Hepatocyte (in vitro differentiated cells): ENCODE measurements at regions not wholly inside any gene's neighbourhood (a gene's known extent, or its start where the extent isn't known, plus 50 kb on each side); places are given as distances from the start of the nearest gene placed in this dataset.
"Not testable (repeated sequence)": the region's sequence is repeated elsewhere in the genome, so short reads cannot be mapped to it uniquely, and the experiment has no call there.

Source experiments
- DNase-seq: peaks from one replicate; pipeline ENCODE4 v3.0.0-alpha.2; 2016; ENCODE audit warnings: low spot score
- H2AFZ ChIP-seq: fragments of 200-600 bp; sonication (generic); 2 replicates; pipeline ENCODE4 v1.6.0; 2016; ENCODE audit warnings: antibody characterized with exemption, mild to moderate bottlenecking
- H3K27ac ChIP-seq: fragments of 200-600 bp; sonication (generic); 2 replicates; pipeline ENCODE4 v1.5.1; 2016; ENCODE audit warnings: mild to moderate bottlenecking
- H3K27me3 ChIP-seq: fragments of 200-600 bp; sonication (generic); 2 replicates; pipeline ENCODE4 v1.6.1; 2016
- H3K36me3 ChIP-seq: fragments of 200-600 bp; sonication (generic); replicated peaks from 2 replicates; pipeline ENCODE4 v1.5.1; 2016; ENCODE audit warnings: low read depth; ENCODE audit not compliant: insufficient read depth
- H3K4me1 ChIP-seq: fragments of 200-600 bp; sonication (generic); 2 replicates; pipeline ENCODE4 v1.5.1; 2016; ENCODE audit warnings: mild to moderate bottlenecking, moderate library complexity; ENCODE audit not compliant: insufficient read depth
- H3K4me2 ChIP-seq: fragments of 200-600 bp; sonication (generic); 2 replicates; pipeline ENCODE4 v1.6.0; 2016
- H3K4me3 ChIP-seq: fragments of 200-600 bp; sonication (generic); 2 replicates; pipeline ENCODE4 v1.5.1; 2016; ENCODE audit warnings: mild to moderate bottlenecking
- H3K79me2 ChIP-seq: fragments of 200-600 bp; sonication (generic); 2 replicates; pipeline ENCODE4 v1.6.0; 2017; ENCODE audit warnings: mild to moderate bottlenecking
- H3K9me2 ChIP-seq: fragments of 200-600 bp; sonication (generic); replicated peaks from 2 replicates; pipeline ENCODE4 v1.6.0; 2017; ENCODE audit warnings: mild to moderate bottlenecking; ENCODE audit not compliant: insufficient read depth
- H3K9me3 ChIP-seq: fragments of 200-600 bp; sonication (generic); 2 replicates; pipeline ENCODE4 v1.5.1; 2016; ENCODE audit warnings: low read depth, mild to moderate bottlenecking
- H4K20me1 ChIP-seq: fragments of 200-600 bp; sonication (generic); 2 replicates; pipeline ENCODE4 v1.6.0; 2016; ENCODE audit warnings: mild to moderate bottlenecking; ENCODE audit not compliant: insufficient read depth, poor library complexity, severe bottlenecking
- CTCF ChIP-seq: fragments of 200-600 bp; sonication (generic); IDR thresholded peaks from 2 replicates; pipeline ENCODE4 v1.5.1; 2016; ENCODE audit warnings: antibody characterized with exemption, mild to moderate bottlenecking; ENCODE audit not compliant: poor library complexity
- EZH2 ChIP-seq: fragments of 200-600 bp; sonication (generic); IDR thresholded peaks from 2 replicates; pipeline ENCODE4 v1.6.1; 2016; ENCODE audit warnings: antibody characterized with exemption, mild to moderate bottlenecking, borderline replicate concordance
- EZH2phosphoT487 ChIP-seq: fragments of 200-600 bp; sonication (generic); IDR thresholded peaks from one replicate; pipeline ENCODE4 v1.6.1; 2018; ENCODE audit warnings: antibody characterized with exemption, mild to moderate bottlenecking, low read depth, moderate library complexity; ENCODE audit not compliant: unreplicated experiment, severe bottlenecking
- WGBS: methylation state at CpG from one replicate; pipeline ENCODE4 v1.1.6; 2016; ENCODE audit warnings: low lambda C conversion rate; ENCODE audit errors: missing lambda C conversion rate; 5-methylcytosine and 5-hydroxymethylcytosine counted together

DNA sequence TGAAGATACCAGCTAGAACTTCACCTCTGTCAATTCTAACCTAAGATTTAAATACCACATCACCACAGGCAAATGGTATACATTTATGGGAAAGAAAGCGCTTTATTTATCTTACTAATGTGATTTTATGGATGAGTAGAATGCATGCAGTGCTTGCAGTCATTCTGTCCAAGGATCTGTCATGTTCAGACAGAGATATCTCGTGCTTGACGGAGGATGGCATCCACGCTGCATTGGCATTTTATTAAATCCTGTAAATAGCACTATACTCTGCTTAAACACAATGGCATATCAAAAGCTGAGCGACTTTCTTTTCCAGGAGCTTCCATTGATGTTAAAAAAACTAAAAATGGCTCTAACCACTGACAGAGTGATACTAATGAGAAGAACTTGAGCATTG is 133.7 kb upstream of the CAV2 start:
- Histone ChIP-seq H3K36me3 (no peaks in the 10 kb centered on the region), H3K4me2 (no peak overlapping the region), H3K9me2 (no peaks in the 10 kb centered on the region), H3K4me3 (no peak overlapping the region), H3K9me3 (no peaks in the 10 kb centered on the region), H3K27ac (no peak overlapping the region), H3K27me3 (no peaks in the 10 kb centered on the region), H2AFZ (no peak overlapping the region), H3K4me1 (no peaks in the 10 kb centered on the region), H3K79me2 (no peaks in the 10 kb centered on the region), H4K20me1 (no peaks in the 10 kb centered on the region)
- 77% methylated on average over 5 of the region's 5 CpGs for WGBS
- TF ChIP-seq EZH2phosphoT487 (no peak), CTCF (no peak), EZH2 (no peak)
- no peak for DNase-seq

DNA sequence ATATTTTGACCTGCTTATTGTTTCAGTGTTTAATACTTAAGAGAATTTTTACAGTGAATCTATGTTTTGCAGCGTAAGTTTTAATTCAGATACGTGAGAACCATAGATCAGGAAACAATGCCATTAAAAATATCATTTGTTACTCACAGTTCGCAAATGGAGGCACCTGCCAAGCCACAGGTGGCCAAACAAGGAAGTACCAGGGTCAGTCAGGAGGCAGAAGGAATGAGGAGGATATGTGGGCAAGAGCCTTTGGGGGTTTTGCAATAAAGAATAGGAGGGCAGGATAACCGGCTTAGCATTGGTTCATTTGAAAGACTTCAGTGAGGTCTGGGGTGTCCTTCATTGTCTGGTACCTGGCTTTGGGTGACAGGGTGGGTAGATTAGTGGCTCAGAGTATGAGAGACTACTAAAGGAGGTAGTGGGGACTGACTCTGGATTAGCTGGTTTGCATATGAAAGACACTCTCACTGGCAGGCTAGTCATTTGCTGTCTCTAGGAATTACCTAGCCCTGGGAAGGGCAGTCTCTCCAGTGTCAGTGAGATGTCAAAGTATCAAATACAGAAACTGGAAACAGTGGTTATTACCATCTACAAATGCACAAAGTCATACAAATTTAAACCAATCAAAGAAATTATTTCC is 132.2 kb upstream of the CAV2 start:
- Histone ChIP-seq H3K27ac (no peak overlapping the region), H3K4me1 (no peaks in the 10 kb centered on the region), H3K4me2 (no peak overlapping the region), H3K79me2 (no peaks in the 10 kb centered on the region), H3K9me2 (no peaks in the 10 kb centered on the region), H3K36me3 (no peaks in the 10 kb centered on the region), H2AFZ (no peak overlapping the region), H3K9me3 (no peaks in the 10 kb centered on the region), H3K4me3 (no peak overlapping the region), H3K27me3 (no peaks in the 10 kb centered on the region), H4K20me1 (no peaks in the 10 kb centered on the region)
- DNase-seq = no peak
- TF ChIP-seq EZH2 (no peak), EZH2phosphoT487 (no peak), CTCF (no peak)
- 83% methylated on average over 4 of the region's 4 CpGs for WGBS

DNA sequence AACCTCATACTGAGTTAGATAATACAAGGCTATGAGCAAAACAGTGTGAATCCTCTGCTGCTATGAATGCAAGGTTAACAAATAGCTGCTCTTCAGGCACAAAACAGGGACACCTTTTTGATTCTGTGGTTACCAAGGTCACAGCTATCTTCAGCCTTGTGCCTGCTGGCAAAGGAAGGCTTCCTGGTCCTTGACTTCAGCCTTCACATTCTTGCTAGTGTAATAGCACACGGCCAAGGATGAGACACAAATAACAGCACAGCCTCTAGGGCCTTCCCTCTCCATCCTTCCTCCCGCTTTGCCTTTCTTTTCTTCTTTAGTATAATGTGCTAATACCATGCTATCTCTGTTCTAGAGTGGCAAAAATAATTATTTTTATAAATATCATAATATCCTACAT is 130.6 kb upstream of the CAV2 start:
- H3K79me2 ChIP-seq = no peaks in the 10 kb centered on the region
- H3K4me3 ChIP-seq = no peak overlapping the region
- no peak overlapping the region for H2AFZ ChIP-seq
- no peaks in the 10 kb centered on the region for H4K20me1 ChIP-seq
- TF ChIP-seq EZH2phosphoT487 = no peak
- no peak for TF ChIP-seq EZH2
- no peak for TF ChIP-seq CTCF
- no peaks in the 10 kb centered on the region for H3K36me3 ChIP-seq
- no peak for DNase-seq
- 81% methylated on average over 2 of the region's 2 CpGs for WGBS
- H3K9me2 ChIP-seq = no peaks in the 10 kb centered on the region
- H3K27me3 ChIP-seq = no peaks in the 10 kb centered on the region
- H3K4me2 ChIP-seq = no peak overlapping the region
- H3K27ac ChIP-seq = no peak overlapping the region
- H3K4me1 ChIP-seq = no peaks in the 10 kb centered on the region
- no peaks in the 10 kb centered on the region for H3K9me3 ChIP-seq

DNA sequence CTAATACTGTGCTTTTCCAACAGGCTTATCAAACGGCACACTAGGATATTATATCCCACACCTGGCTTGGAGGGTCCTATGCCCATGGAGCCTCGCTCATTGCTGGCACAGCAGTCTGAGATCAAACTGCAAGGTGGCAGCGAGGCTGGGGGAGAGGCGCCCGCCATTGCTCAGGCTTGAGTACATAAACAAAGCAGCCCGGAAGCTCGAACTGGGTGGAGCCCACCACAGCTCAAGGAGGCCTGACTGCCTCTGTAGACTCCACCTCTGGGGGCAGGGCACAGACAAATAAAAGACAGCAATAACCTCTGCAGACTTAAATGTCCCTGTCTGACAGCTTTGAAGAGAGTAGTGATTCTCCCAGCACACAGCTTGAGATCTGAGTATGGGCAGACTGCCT is 128.0 kb upstream of the CAV2 start:
- not testable (repeated sequence) for H4K20me1 ChIP-seq, H3K79me2 ChIP-seq, H3K9me3 ChIP-seq, H3K36me3 ChIP-seq, H3K4me3 ChIP-seq, H2AFZ ChIP-seq, H3K27me3 ChIP-seq, H3K4me2 ChIP-seq, H3K27ac ChIP-seq, DNase-seq, H3K9me2 ChIP-seq, H3K4me1 ChIP-seq
- 94% methylated on average over 7 of the region's 7 CpGs for WGBS

DNA sequence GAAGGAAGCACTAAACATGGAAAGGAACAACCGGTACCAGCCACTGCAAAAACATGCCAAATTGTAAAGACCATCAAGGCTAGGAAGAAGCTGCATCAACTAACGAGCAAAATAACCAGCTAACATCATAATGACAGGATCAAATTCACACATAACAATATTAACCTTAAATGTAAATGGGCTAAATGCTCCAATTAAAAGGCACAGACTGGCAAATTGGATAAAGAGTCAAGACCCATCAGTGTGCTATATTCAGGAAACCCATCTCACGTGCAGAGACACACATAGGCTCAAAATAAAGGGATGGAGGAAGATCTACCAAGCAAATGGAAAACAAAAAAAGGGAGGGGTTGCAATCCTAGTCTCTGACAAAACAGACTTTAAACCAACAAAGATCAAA is 126.3 kb upstream of the CAV2 start:
- not testable (repeated sequence) for H3K27me3 ChIP-seq, H3K4me2 ChIP-seq, H3K9me2 ChIP-seq, H3K27ac ChIP-seq, H4K20me1 ChIP-seq, H3K4me3 ChIP-seq, DNase-seq, H2AFZ ChIP-seq, H3K9me3 ChIP-seq, H3K79me2 ChIP-seq, H3K36me3 ChIP-seq, H3K4me1 ChIP-seq
- WGBS = 100% methylated on average over 1 of the region's 3 CpGs
